Astrocyte (in vitro differentiated cells and primary cell): ENCODE measurements at regions not wholly inside any gene's neighbourhood (a gene's known extent, or its start where the extent isn't known, plus 50 kb on each side); places are given as distances from the start of the nearest gene placed in this dataset.

Experiments
- DNase-seq: peaks from one replicate; pipeline ENCODE4 v3.0.0-alpha.2; 2010; ENCODE audit warnings: low read depth
- FAIRE-seq: peaks from 2 replicates; lab custom pipeline; 2011; peaks lifted over from hg19 to GRCh38; lab: Jason Lieb, UNC
- H2AFZ ChIP-seq: 2 replicates; pipeline ENCODE4 v1.6.0; 2012; ENCODE audit warnings: low read depth, low read length, inconsistent platforms
- H3K27ac ChIP-seq: 2 replicates; pipeline ENCODE4 v1.5.1; 2011; ENCODE audit warnings: low read depth, low read length, inconsistent platforms
- H3K27me3 ChIP-seq: 2 replicates; pipeline ENCODE4 v1.6.0; 2011; ENCODE audit warnings: low read length, inconsistent platforms; ENCODE audit not compliant: insufficient read depth
- H3K36me3 ChIP-seq: 2 replicates; pipeline ENCODE4 v1.5.1; 2011; ENCODE audit warnings: low read length, inconsistent platforms; ENCODE audit not compliant: insufficient read depth
- H3K4me1 ChIP-seq: 2 replicates; pipeline ENCODE4 v1.5.1; 2011; ENCODE audit warnings: low read length, inconsistent platforms; ENCODE audit not compliant: insufficient read depth
- H3K4me2 ChIP-seq: 2 replicates; pipeline ENCODE4 v1.6.0; 2012; ENCODE audit warnings: low read length, inconsistent platforms
- H3K4me3 ChIP-seq: 2 replicates; pipeline ENCODE4 v1.5.1; 2011; ENCODE audit warnings: low read depth, mild to moderate bottlenecking, low read length, inconsistent platforms; ENCODE audit not compliant: insufficient read depth
- H3K79me2 ChIP-seq: 2 replicates; pipeline ENCODE4 v1.6.0; 2012; ENCODE audit warnings: mild to moderate bottlenecking, low read length, inconsistent platforms; ENCODE audit not compliant: insufficient read depth
- H3K9ac ChIP-seq: 2 replicates; pipeline ENCODE4 v1.6.0; 2012; ENCODE audit warnings: mild to moderate bottlenecking, low read length, inconsistent platforms
- H3K9me3 ChIP-seq: 2 replicates; pipeline ENCODE4 v1.5.1; 2012; ENCODE audit warnings: low read depth, mild to moderate bottlenecking, low read length, inconsistent platforms; ENCODE audit not compliant: insufficient read depth
- H4K20me1 ChIP-seq: 2 replicates; pipeline ENCODE4 v1.6.0; 2012; ENCODE audit warnings: low read length, inconsistent platforms; ENCODE audit not compliant: insufficient read depth
- H3K27ac Mint-ChIP-seq: one replicate; pipeline ENCODE4 v1.8.0; 2021; ENCODE audit warnings: mild to moderate bottlenecking, mixed read lengths; ENCODE audit not compliant: unreplicated experiment
- H3K27me3 Mint-ChIP-seq: one replicate; pipeline ENCODE4 v1.8.0; 2021; ENCODE audit warnings: low read depth, mixed read lengths; ENCODE audit not compliant: unreplicated experiment
- H3K36me3 Mint-ChIP-seq: one replicate; pipeline ENCODE4 v1.8.0; 2021; ENCODE audit warnings: low read depth, mixed read lengths; ENCODE audit not compliant: unreplicated experiment
- H3K4me1 Mint-ChIP-seq: one replicate; pipeline ENCODE4 v1.8.0; 2021; ENCODE audit warnings: low read depth, mixed read lengths; ENCODE audit not compliant: unreplicated experiment
- H3K4me3 Mint-ChIP-seq: one replicate; pipeline ENCODE4 v1.8.0; 2021; ENCODE audit warnings: mild to moderate bottlenecking, moderate library complexity, mixed read lengths; ENCODE audit not compliant: unreplicated experiment
- H3K9me3 Mint-ChIP-seq: one replicate; pipeline ENCODE4 v1.8.0; 2021; ENCODE audit warnings: mild to moderate bottlenecking, mixed read lengths; ENCODE audit not compliant: unreplicated experiment
- EZH2 ChIP-seq: IDR thresholded peaks from 2 replicates; pipeline ENCODE4 v1.6.1; 2012; ENCODE audit warnings: mild to moderate bottlenecking, low read length, inconsistent platforms; ENCODE audit not compliant: insufficient read depth
- TF ChIP-seq, protein P1 (sequence below): IDR thresholded peaks from 2 replicates; pipeline ENCODE4 v1.5.1; 2011; ENCODE audit warnings: low read depth, mild to moderate bottlenecking, inconsistent platforms, low read length, moderate library complexity; ENCODE audit not compliant: insufficient read depth

DNA sequence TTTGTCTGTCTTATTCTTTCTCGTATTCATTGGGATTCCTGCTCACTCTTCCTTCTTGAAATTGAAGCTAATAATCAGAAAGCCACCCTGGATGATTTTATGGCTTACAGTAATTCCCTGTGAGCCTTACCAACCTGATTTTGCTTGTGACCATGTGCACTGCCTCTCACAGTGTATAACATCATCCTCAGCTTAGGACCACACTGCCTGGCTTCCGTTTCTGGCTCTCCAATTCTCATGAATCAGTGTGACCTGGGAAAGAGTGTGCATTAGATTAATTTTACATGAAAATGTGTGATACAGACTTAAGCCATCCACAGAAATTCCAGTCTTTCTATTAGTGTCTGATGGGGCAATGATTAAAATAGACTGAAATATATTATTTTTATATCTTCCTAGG lies 126.8 kb upstream of the DMRT1 start:
- Histone ChIP-seq H3K9me3 (no peaks in the 10 kb centered on the region), H3K79me2 (peaks cover 85% of the 10 kb centered on the region), H3K9ac (no peak overlapping the region), H3K4me2 (no peak overlapping the region), H3K4me1 (peaks cover 7% of the 10 kb centered on the region), H3K27ac (no peak overlapping the region), H2AFZ (no peak overlapping the region), H3K36me3 (peaks cover 22% of the 10 kb centered on the region), H4K20me1 (peaks cover 20% of the 10 kb centered on the region), H3K4me3 (no peak overlapping the region), H3K27me3 (no peaks in the 10 kb centered on the region)
- H3K27me3 Mint-ChIP-seq: no peaks in the 10 kb centered on the region
- TF ChIP-seq EZH2: no peak
- TF ChIP-seq, protein P1, sequence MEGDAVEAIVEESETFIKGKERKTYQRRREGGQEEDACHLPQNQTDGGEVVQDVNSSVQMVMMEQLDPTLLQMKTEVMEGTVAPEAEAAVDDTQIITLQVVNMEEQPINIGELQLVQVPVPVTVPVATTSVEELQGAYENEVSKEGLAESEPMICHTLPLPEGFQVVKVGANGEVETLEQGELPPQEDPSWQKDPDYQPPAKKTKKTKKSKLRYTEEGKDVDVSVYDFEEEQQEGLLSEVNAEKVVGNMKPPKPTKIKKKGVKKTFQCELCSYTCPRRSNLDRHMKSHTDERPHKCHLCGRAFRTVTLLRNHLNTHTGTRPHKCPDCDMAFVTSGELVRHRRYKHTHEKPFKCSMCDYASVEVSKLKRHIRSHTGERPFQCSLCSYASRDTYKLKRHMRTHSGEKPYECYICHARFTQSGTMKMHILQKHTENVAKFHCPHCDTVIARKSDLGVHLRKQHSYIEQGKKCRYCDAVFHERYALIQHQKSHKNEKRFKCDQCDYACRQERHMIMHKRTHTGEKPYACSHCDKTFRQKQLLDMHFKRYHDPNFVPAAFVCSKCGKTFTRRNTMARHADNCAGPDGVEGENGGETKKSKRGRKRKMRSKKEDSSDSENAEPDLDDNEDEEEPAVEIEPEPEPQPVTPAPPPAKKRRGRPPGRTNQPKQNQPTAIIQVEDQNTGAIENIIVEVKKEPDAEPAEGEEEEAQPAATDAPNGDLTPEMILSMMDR: no peak
- H3K27ac Mint-ChIP-seq: no peak overlapping the region
- no peak for FAIRE-seq
- no peak overlapping the region for H3K4me3 Mint-ChIP-seq
- H3K36me3 Mint-ChIP-seq: peaks cover 25% of the 10 kb centered on the region
- no peak for DNase-seq
- H3K4me1 Mint-ChIP-seq: peaks cover 16% of the 10 kb centered on the region
- H3K9me3 Mint-ChIP-seq: no peaks in the 10 kb centered on the region

DNA sequence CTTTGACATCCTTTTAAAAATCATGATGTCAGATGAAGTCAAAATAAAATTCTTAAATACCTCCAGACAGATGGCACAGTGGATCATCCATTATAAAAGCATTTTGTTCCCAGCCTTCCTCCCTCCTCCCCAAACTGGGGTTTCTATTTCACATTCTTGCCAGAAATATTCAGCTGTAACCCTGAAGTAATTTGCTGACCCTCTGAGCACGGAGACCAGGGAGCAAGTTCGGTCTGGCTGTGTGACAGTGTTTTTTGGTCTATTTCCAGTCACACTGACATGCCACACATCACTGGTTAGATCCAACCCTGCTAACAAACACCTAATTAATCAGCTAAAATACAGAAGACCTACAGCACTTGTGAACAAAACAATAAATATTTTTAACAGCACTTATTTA lies 126.2 kb upstream of the DMRT1 start:
- Histone ChIP-seq H3K79me2 (peaks cover 85% of the 10 kb centered on the region), H4K20me1 (peaks cover 22% of the 10 kb centered on the region), H3K9ac (peak overlapping the region; percentile 8), H3K36me3 (peaks cover 22% of the 10 kb centered on the region), H3K4me3 (no peak overlapping the region), H3K4me1 (peaks cover 7% of the 10 kb centered on the region), H2AFZ (no peak overlapping the region), H3K27me3 (no peaks in the 10 kb centered on the region), H3K4me2 (peak overlapping the region; percentile 30), H3K27ac (peak overlapping the region; percentile 39), H3K9me3 (no peaks in the 10 kb centered on the region)
- DNase-seq: peak; percentile 50
- peak; percentile 39 for FAIRE-seq
- peak overlapping the region; percentile 49 for H3K27ac Mint-ChIP-seq
- no peaks in the 10 kb centered on the region for H3K27me3 Mint-ChIP-seq
- TF ChIP-seq, protein P1: no peak
- TF ChIP-seq EZH2: no peak
- H3K36me3 Mint-ChIP-seq: peaks cover 25% of the 10 kb centered on the region
- H3K9me3 Mint-ChIP-seq: no peaks in the 10 kb centered on the region
- peak overlapping the region; percentile 18 for H3K4me3 Mint-ChIP-seq
- H3K4me1 Mint-ChIP-seq: peaks cover 16% of the 10 kb centered on the region

DNA sequence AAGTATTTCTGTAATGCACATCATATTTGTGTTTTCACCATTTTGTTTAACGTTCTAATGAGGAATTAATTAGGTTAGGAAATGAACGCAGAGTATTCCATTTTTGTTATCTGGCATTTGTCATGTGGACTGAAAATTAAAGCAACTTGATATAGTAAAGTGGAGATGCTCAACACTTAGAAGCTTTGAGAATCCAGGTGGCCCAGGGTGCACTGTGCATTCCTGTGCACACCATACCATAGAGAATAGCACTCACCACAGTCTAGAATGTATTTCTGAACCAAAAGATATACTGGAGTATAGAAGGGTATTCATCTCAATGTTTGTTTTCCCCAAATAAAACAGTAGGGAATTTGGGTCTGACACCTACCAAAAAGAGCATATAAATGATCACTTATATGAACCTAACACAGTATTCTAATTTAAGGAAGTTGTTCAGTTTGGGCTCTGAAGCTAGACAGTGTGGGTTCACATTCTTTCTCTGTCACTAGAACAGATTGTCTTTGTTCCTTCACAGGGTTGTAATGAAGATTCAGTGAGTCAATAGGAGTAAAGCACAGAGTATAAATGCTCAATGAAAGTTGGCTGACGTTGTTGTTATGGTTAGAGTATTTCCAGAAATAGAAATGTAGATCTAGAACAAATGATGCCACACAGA lies 125.6 kb upstream of the DMRT1 start:
- H3K27me3 Mint-ChIP-seq: no peaks in the 10 kb centered on the region
- H3K36me3 Mint-ChIP-seq: peaks cover 23% of the 10 kb centered on the region
- peaks cover 20% of the 10 kb centered on the region for H3K36me3 ChIP-seq
- peak overlapping the region; percentile 8 for H3K9ac ChIP-seq
- peaks cover 7% of the 10 kb centered on the region for H3K4me1 ChIP-seq
- H4K20me1 ChIP-seq: peaks cover 28% of the 10 kb centered on the region
- no peak overlapping the region for H2AFZ ChIP-seq
- peaks cover 85% of the 10 kb centered on the region for H3K79me2 ChIP-seq
- peak overlapping the region; percentile 18 for H3K4me3 Mint-ChIP-seq
- H3K4me3 ChIP-seq: no peak overlapping the region
- H3K27me3 ChIP-seq: no peaks in the 10 kb centered on the region
- no peak for TF ChIP-seq EZH2
- TF ChIP-seq, protein P1: no peak
- H3K4me2 ChIP-seq: peak overlapping the region; percentile 30
- FAIRE-seq: peak; percentile 29
- H3K9me3 ChIP-seq: no peaks in the 10 kb centered on the region
- peaks cover 16% of the 10 kb centered on the region for H3K4me1 Mint-ChIP-seq
- no peaks in the 10 kb centered on the region for H3K9me3 Mint-ChIP-seq
- H3K27ac ChIP-seq: peak overlapping the region; percentile 39
- DNase-seq: peak; percentile 65
- peak overlapping the region; percentile 88 for H3K27ac Mint-ChIP-seq
